GM21723 (cell line): ENCODE measurements at regions not wholly inside any gene's neighbourhood (a gene's known extent, or its start where the extent isn't known, plus 50 kb on each side); places are given as distances from the start of the nearest gene placed in this dataset.
"Not testable (repeated sequence)": the region's sequence is repeated elsewhere in the genome, so short reads cannot be mapped to it uniquely, and the experiment has no call there.

Experiments
- ATAC-seq: cut with Tn5 transposase; IDR thresholded peaks from one replicate; pipeline ENCODE4 v1.9.1; 2021; ENCODE audit warnings: mild to moderate bottlenecking, moderate library complexity; ENCODE audit not compliant: unreplicated experiment

- no peak for ATAC-seq
Observed at GRCh38 chr13:65623148-65623547, 1607.0 kb downstream of the PCDH9 start.

- no peak for ATAC-seq
Observed at GRCh38 chr13:65615506-65615905, 1614.6 kb downstream of the PCDH9 start.

GRCh38 chr13:65613004-65613403 lies 1617.1 kb downstream of the PCDH9 start:
- no peak for ATAC-seq

- no peak for ATAC-seq
Observed at GRCh38 chr13:65609350-65609749, 1620.8 kb downstream of the PCDH9 start.

GRCh38 chr13:65606622-65607021 lies 1623.5 kb downstream of the PCDH9 start:
- ATAC-seq, result no peak

GRCh38 chr13:65605396-65605795 lies 1624.7 kb downstream of the PCDH9 start:
- ATAC-seq, result no peak

- ATAC-seq, result no peak
Observed at GRCh38 chr13:65603160-65603559, 1627.0 kb downstream of the PCDH9 start.

GRCh38 chr13:65601855-65602254 lies 1628.3 kb downstream of the PCDH9 start:
- no peak for ATAC-seq

GRCh38 chr13:65600702-65601101 lies 1629.4 kb downstream of the PCDH9 start:
- ATAC-seq, result no peak

GRCh38 chr13:65597839-65598818 lies 1632.0 kb downstream of the PCDH9 start:
- ATAC-seq, result no peak

GRCh38 chr13:65595916-65596315 lies 1634.2 kb downstream of the PCDH9 start:
- ATAC-seq, result no peak

- no peak for ATAC-seq
Observed at GRCh38 chr13:65594298-65594781, 1635.8 kb downstream of the PCDH9 start.

- ATAC-seq, result no peak
Observed at GRCh38 chr13:65593298-65593874, 1636.8 kb downstream of the PCDH9 start.

- no peak for ATAC-seq
Observed at GRCh38 chr13:65592731-65593130, 1637.4 kb downstream of the PCDH9 start.

- ATAC-seq, result no peak
Observed at GRCh38 chr13:65585346-65585745, 1644.8 kb downstream of the PCDH9 start.

GRCh38 chr13:65584126-65584525 lies 1646.0 kb downstream of the PCDH9 start:
- ATAC-seq, result no peak

GRCh38 chr13:65582160-65582559 lies 1648.0 kb downstream of the PCDH9 start:
- no peak for ATAC-seq

- ATAC-seq, result not testable (repeated sequence)
Observed at GRCh38 chr13:65564561-65564960, 1665.6 kb downstream of the PCDH9 start.

GRCh38 chr13:65562305-65562704 lies 1667.8 kb downstream of the PCDH9 start:
- no peak for ATAC-seq

- no peak for ATAC-seq
Observed at GRCh38 chr13:65560936-65561335, 1669.2 kb downstream of the PCDH9 start.

- ATAC-seq, result no peak
Observed at GRCh38 chr13:65555962-65556361, 1674.2 kb downstream of the PCDH9 start.

GRCh38 chr13:65553096-65553727 lies 1676.9 kb downstream of the PCDH9 start:
- ATAC-seq, result no peak
